ENCODE measurements at regions not wholly inside any gene's neighbourhood (a gene's known extent, or its start where the extent isn't known, plus 50 kb on each side); places are given as distances from the start of the nearest gene placed in this dataset.

- TF ChIP-seq CTCF (IDR thresholded peaks at IDR 0.05), result no peak
- no peaks in the 10 kb centered on the region for H3K4me1 ChIP-seq (ENCODE audit: control insufficient read depth in 1 of 2, insufficient read depth in 1 of 2, low read depth in 1 of 2, low read length in 1 of 2)
- H3K27me3 ChIP-seq, result no peaks in the 10 kb centered on the region
- no peak overlapping the region for H3K4me3 ChIP-seq (ENCODE audit: low read depth in 1 of 2, low read length in 1 of 2)
- H3K9me3 ChIP-seq, result no peaks in the 10 kb centered on the region
- no peak overlapping the region for H3K27ac ChIP-seq
- H3K36me3 ChIP-seq, result no peaks in the 10 kb centered on the region
These were observed 207.6 kb upstream of the MTPN start for GRCh38 chr7:136184719-136185118.

DNA sequence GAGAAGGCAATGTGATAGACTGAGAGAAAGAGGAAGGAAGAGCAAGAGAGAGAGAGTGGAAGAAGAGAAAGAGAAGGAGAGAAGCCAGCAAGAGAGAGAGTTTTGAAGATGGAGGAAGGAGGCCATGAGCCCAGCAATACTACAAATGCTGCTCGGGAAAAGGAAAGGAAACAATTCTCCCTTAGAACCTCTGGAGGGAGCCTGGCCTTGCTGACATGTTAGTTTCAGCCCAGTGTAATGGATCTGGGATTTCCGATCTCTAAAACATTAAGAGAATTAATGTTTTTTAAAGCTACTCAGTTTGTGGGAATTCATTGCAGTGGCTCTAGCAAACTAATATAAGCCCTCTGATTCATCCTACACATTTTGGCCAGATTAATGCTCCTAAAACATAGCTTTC is 206.8 kb upstream of the MTPN start:
- no peak for TF ChIP-seq CTCF (IDR thresholded peaks at IDR 0.05)
- Histone ChIP-seq H3K36me3 (no peaks in the 10 kb centered on the region), H3K27ac (no peak overlapping the region), H3K9me3 (no peaks in the 10 kb centered on the region), H3K27me3 (no peaks in the 10 kb centered on the region), H3K4me1 (ENCODE audit: control insufficient read depth in 1 of 2, insufficient read depth in 1 of 2, low read depth in 1 of 2, low read length in 1 of 2) (no peaks in the 10 kb centered on the region), H3K4me3 (ENCODE audit: low read depth in 1 of 2, low read length in 1 of 2) (no peak overlapping the region)

GRCh38 chr7:136180984-136181383 is 203.8 kb upstream of the MTPN start:
- H3K4me3 ChIP-seq (ENCODE audit: low read depth in 1 of 2, low read length in 1 of 2), result no peak overlapping the region
- no peaks in the 10 kb centered on the region for H3K4me1 ChIP-seq (ENCODE audit: control insufficient read depth in 1 of 2, insufficient read depth in 1 of 2, low read depth in 1 of 2, low read length in 1 of 2)
- H3K9me3 ChIP-seq, result no peaks in the 10 kb centered on the region
- no peak overlapping the region for H3K27ac ChIP-seq
- H3K36me3 ChIP-seq, result no peaks in the 10 kb centered on the region
- no peak for TF ChIP-seq CTCF (IDR thresholded peaks at IDR 0.05)
- H3K27me3 ChIP-seq, result no peaks in the 10 kb centered on the region

DNA sequence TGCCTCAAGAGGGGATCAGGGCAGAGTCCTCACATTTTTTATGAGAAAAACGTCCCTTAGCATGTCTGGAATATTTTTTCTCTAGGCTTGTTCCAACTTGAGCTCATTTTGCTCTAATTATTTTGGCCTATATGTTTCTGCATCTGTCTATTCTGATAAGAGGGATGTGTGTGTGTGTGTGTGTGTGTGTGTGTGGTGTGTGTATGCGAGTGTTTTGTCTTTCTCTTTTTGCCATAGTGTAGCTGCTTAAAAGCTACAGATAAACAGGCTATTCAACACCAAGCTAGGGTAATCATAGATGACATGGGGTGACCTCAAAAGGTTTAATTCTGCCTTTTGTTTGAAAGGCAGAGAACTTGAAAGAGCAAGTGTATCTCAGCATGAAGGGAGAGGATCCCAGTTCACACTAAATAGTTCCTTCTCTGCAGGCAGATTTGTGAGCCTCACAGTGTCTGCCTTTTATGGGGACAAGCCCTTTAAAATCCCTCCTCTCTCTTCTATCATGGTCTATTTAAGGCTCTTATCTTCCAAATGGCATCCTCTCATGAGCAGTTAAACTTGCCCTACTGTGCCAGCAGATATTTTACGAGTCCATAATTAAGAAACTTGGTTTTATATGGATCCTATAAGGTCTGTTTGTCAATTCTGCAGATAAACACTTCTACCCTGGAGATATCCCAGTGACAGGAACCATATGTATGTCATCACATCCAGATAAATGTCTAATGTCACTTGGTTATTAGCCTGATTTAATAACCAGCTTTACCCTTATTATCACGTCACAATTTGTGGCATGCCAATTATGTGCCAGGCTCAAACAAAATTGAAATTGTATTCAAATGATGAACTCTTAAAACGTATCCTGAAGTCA is 202.9 kb upstream of the MTPN start:
- no peaks in the 10 kb centered on the region for H3K9me3 ChIP-seq
- H3K4me1 ChIP-seq (ENCODE audit: control insufficient read depth in 1 of 2, insufficient read depth in 1 of 2, low read depth in 1 of 2, low read length in 1 of 2), result no peaks in the 10 kb centered on the region
- no peaks in the 10 kb centered on the region for H3K27me3 ChIP-seq
- no peak for TF ChIP-seq CTCF (IDR thresholded peaks at IDR 0.05)
- H3K4me3 ChIP-seq (ENCODE audit: low read depth in 1 of 2, low read length in 1 of 2), result no peak overlapping the region
- no peak overlapping the region for H3K27ac ChIP-seq
- no peaks in the 10 kb centered on the region for H3K36me3 ChIP-seq

DNA sequence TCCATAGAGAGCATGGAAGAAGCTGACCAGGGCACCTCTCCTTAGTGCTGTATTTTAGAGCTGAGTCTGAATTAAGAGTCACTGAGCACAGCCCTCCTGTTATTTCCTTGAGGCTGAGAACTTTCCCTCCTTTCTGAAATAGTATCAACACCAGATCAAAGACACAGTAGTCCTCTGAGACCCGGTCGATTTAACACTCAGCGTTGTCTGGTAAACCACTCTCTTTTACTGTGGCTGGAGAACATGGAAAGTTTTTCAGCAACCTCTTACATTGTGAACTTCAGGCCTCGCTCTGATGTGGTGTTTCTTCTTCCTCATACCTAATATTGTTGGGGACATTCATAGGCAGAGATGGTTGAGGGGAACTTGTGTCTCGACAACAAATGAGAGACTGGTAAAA is 202.0 kb upstream of the MTPN start:
- Histone ChIP-seq H3K27ac (no peak overlapping the region), H3K4me3 (ENCODE audit: low read depth in 1 of 2, low read length in 1 of 2) (no peak overlapping the region), H3K27me3 (no peaks in the 10 kb centered on the region), H3K9me3 (no peaks in the 10 kb centered on the region), H3K36me3 (no peaks in the 10 kb centered on the region), H3K4me1 (ENCODE audit: control insufficient read depth in 1 of 2, insufficient read depth in 1 of 2, low read depth in 1 of 2, low read length in 1 of 2) (no peaks in the 10 kb centered on the region)
- TF ChIP-seq CTCF (IDR thresholded peaks at IDR 0.05), result no peak
